ENCODE measurements at regions not wholly inside any gene's neighbourhood (a gene's known extent, or its start where the extent isn't known, plus 50 kb on each side); places are given as distances from the start of the nearest gene placed in this dataset.

DNA sequence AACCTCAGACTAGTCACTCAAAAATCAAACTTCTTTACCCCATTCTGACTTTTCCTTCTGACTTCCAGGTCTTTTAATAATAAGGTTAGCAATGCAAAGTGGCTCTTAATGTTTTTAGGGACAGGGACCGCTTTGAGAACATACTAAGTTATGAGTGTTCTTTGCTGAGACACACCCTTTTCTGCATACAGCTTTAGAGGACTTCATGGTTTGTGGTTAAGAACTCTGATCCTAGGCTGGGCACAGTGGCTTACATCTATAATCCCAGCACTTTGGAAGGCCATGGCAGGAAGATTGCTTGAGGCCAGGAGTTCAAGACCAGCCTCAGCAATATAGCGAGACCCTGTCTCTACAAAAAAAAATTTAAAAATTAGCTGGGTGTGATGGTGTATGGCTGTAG lies 85.8 kb upstream of the CACNA2D3 start:
- DNase-seq (ENCODE audit: low read depth): no peak
- Histone ChIP-seq H3K27me3 (ENCODE audit: insufficient read depth, low read length) (no peaks in the 10 kb centered on the region), H3K4me3 (ENCODE audit: insufficient read depth, low read depth, low read length) (no peak overlapping the region), H3K9ac (ENCODE audit: low read length) (no peak overlapping the region), H4K20me1 (ENCODE audit: insufficient read depth, low read length) (no peaks in the 10 kb centered on the region), H3K4me2 (ENCODE audit: low read length) (no peak overlapping the region), H3K4me1 (ENCODE audit: insufficient read depth, low read length) (no peaks in the 10 kb centered on the region), H3K9me3 (ENCODE audit: insufficient read depth, low read depth, low read length) (no peaks in the 10 kb centered on the region), H3K36me3 (ENCODE audit: insufficient read depth, low read length) (no peaks in the 10 kb centered on the region), H3K27ac (ENCODE audit: low read depth, low read length) (no peak overlapping the region), H2AFZ (ENCODE audit: low read depth, low read length) (no peak overlapping the region), H3K79me2 (ENCODE audit: insufficient read depth, low read length) (no peaks in the 10 kb centered on the region)
- Mint-ChIP-seq H3K4me1 (ENCODE audit: low read depth, unreplicated experiment) (no peaks in the 10 kb centered on the region), H3K9me3 (ENCODE audit: unreplicated experiment) (no peaks in the 10 kb centered on the region), H3K36me3 (ENCODE audit: low read depth, unreplicated experiment) (no peaks in the 10 kb centered on the region), H3K27ac (ENCODE audit: unreplicated experiment) (no peak overlapping the region), H3K4me3 (ENCODE audit: unreplicated experiment) (no peak overlapping the region), H3K27me3 (ENCODE audit: low read depth, unreplicated experiment) (peaks cover 23% of the 10 kb centered on the region)
- TF ChIP-seq, protein P1, sequence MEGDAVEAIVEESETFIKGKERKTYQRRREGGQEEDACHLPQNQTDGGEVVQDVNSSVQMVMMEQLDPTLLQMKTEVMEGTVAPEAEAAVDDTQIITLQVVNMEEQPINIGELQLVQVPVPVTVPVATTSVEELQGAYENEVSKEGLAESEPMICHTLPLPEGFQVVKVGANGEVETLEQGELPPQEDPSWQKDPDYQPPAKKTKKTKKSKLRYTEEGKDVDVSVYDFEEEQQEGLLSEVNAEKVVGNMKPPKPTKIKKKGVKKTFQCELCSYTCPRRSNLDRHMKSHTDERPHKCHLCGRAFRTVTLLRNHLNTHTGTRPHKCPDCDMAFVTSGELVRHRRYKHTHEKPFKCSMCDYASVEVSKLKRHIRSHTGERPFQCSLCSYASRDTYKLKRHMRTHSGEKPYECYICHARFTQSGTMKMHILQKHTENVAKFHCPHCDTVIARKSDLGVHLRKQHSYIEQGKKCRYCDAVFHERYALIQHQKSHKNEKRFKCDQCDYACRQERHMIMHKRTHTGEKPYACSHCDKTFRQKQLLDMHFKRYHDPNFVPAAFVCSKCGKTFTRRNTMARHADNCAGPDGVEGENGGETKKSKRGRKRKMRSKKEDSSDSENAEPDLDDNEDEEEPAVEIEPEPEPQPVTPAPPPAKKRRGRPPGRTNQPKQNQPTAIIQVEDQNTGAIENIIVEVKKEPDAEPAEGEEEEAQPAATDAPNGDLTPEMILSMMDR (IDR thresholded peaks at IDR 0.05; ENCODE audit: insufficient read depth, low read depth, low read length): no peak
- no peak for TF ChIP-seq EZH2 (IDR thresholded peaks at IDR 0.05; ENCODE audit: insufficient read depth, low read length)
- FAIRE-seq: no peak

GRCh38 chr3:54034971-54035370 lies 87.4 kb upstream of the CACNA2D3 start:
- Histone ChIP-seq H3K27me3 (ENCODE audit: insufficient read depth, low read length) (no peaks in the 10 kb centered on the region), H3K4me1 (ENCODE audit: insufficient read depth, low read length) (no peaks in the 10 kb centered on the region), H3K79me2 (ENCODE audit: insufficient read depth, low read length) (no peaks in the 10 kb centered on the region), H3K27ac (ENCODE audit: low read depth, low read length) (no peak overlapping the region), H3K9ac (ENCODE audit: low read length) (no peak overlapping the region), H3K4me2 (ENCODE audit: low read length) (no peak overlapping the region), H2AFZ (ENCODE audit: low read depth, low read length) (no peak overlapping the region), H3K9me3 (ENCODE audit: insufficient read depth, low read depth, low read length) (no peaks in the 10 kb centered on the region), H4K20me1 (ENCODE audit: insufficient read depth, low read length) (no peaks in the 10 kb centered on the region), H3K36me3 (ENCODE audit: insufficient read depth, low read length) (no peaks in the 10 kb centered on the region), H3K4me3 (ENCODE audit: insufficient read depth, low read depth, low read length) (no peak overlapping the region)
- Mint-ChIP-seq H3K4me1 (ENCODE audit: low read depth, unreplicated experiment) (no peaks in the 10 kb centered on the region), H3K27me3 (ENCODE audit: low read depth, unreplicated experiment) (peaks cover 16% of the 10 kb centered on the region), H3K36me3 (ENCODE audit: low read depth, unreplicated experiment) (no peaks in the 10 kb centered on the region), H3K4me3 (ENCODE audit: unreplicated experiment) (no peak overlapping the region), H3K9me3 (ENCODE audit: unreplicated experiment) (no peaks in the 10 kb centered on the region), H3K27ac (ENCODE audit: unreplicated experiment) (no peak overlapping the region)
- DNase-seq (ENCODE audit: low read depth) (peak; percentile 2), FAIRE-seq (no peak)
- TF ChIP-seq, protein P1 (IDR thresholded peaks at IDR 0.05; ENCODE audit: insufficient read depth, low read depth, low read length): no peak
- TF ChIP-seq EZH2 (IDR thresholded peaks at IDR 0.05; ENCODE audit: insufficient read depth, low read length): no peak

- Mint-ChIP-seq H3K27ac (ENCODE audit: unreplicated experiment) (no peak overlapping the region), H3K4me1 (ENCODE audit: low read depth, unreplicated experiment) (no peaks in the 10 kb centered on the region), H3K9me3 (ENCODE audit: unreplicated experiment) (peaks cover 2% of the 10 kb centered on the region), H3K4me3 (ENCODE audit: unreplicated experiment) (no peak overlapping the region), H3K27me3 (ENCODE audit: low read depth, unreplicated experiment) (peaks cover 14% of the 10 kb centered on the region), H3K36me3 (ENCODE audit: low read depth, unreplicated experiment) (no peaks in the 10 kb centered on the region)
- no peak overlapping the region for H3K27ac ChIP-seq (ENCODE audit: low read depth, low read length)
- no peaks in the 10 kb centered on the region for H3K9me3 ChIP-seq (ENCODE audit: insufficient read depth, low read depth, low read length)
- H3K4me2 ChIP-seq (ENCODE audit: low read length): no peak overlapping the region
- no peaks in the 10 kb centered on the region for H3K36me3 ChIP-seq (ENCODE audit: insufficient read depth, low read length)
- H3K79me2 ChIP-seq (ENCODE audit: insufficient read depth, low read length): no peaks in the 10 kb centered on the region
- TF ChIP-seq, protein P1 (IDR thresholded peaks at IDR 0.05; ENCODE audit: insufficient read depth, low read depth, low read length): no peak
- TF ChIP-seq EZH2 (IDR thresholded peaks at IDR 0.05; ENCODE audit: insufficient read depth, low read length): no peak
- DNase-seq (ENCODE audit: low read depth): no peak
- no peak overlapping the region for H3K4me3 ChIP-seq (ENCODE audit: insufficient read depth, low read depth, low read length)
- FAIRE-seq: no peak
- no peaks in the 10 kb centered on the region for H3K27me3 ChIP-seq (ENCODE audit: insufficient read depth, low read length)
- no peaks in the 10 kb centered on the region for H3K4me1 ChIP-seq (ENCODE audit: insufficient read depth, low read length)
- no peak overlapping the region for H3K9ac ChIP-seq (ENCODE audit: low read length)
- H2AFZ ChIP-seq (ENCODE audit: low read depth, low read length): no peak overlapping the region
- no peaks in the 10 kb centered on the region for H4K20me1 ChIP-seq (ENCODE audit: insufficient read depth, low read length)
These were observed 88.6 kb upstream of the CACNA2D3 start for GRCh38 chr3:54033761-54034160.

All from astrocyte (in vitro differentiated cells and primary cell).